HCT116 (cell line): ENCODE measurements at regions not wholly inside any gene's neighbourhood (a gene's known extent, or its start where the extent isn't known, plus 50 kb on each side); places are given as distances from the start of the nearest gene placed in this dataset.

Experiments
- ATAC-seq: fragments of 200-7000 bp; cut with Tn5 transposase; 2 replicates; pipeline ENCODE4 v1.9.1; 2020; ENCODE audit warnings: mild to moderate bottlenecking, moderate library complexity
- BruUV-seq: library from RNA; stranded (reverse); fragments of 400-500 nt; replicated peaks from 2 replicates; lab custom pipeline; 2021; lab: Mats Ljungman, UMichigan
- CTCF ChIA-PET: fragments of 300-600 bp; sonication (Branson Sonifier 250); formaldehyde crosslinking; loops from one replicate; lab custom pipeline; 2021; ENCODE audit warnings: antibody characterized with exemption; lab: Charles Lee
- POLR2A ChIA-PET: fragments of 300-600, 350-600 bp; sonication (Branson Sonifier 250); formaldehyde crosslinking; loops from one replicate; lab custom pipeline; 2021; ENCODE audit warnings: antibody characterized with exemption; lab: Charles Lee
- RAD21 ChIA-PET, 2 experiments: fragments of 300-600 bp; sonication (Branson Sonifier 250); formaldehyde crosslinking; loops; one replicate each; lab custom pipeline; 2023; ENCODE audit warnings: low total read pairs in 2 of 2; ENCODE audit not compliant: uncharacterized antibody in 2 of 2, unreplicated experiment in 2 of 2, low non-redundant PET in 1 of 2; lab: Charles Lee
- DNase-seq: peaks from one replicate; pipeline ENCODE4 v3.0.0-alpha.2; 2010; ENCODE audit warnings: low read depth, low spot score
- H2AFZ ChIP-seq: fragments of 200-600 bp; shearing (Covaris generic), sonication (generic); 2 replicates; pipeline ENCODE4 v1.6.1; 2017; ENCODE audit warnings: low read depth, mixed run types, mixed read lengths, antibody characterized with exemption, low read length; ENCODE audit not compliant: poor library complexity, severe bottlenecking
- H3K27ac ChIP-seq: 2 replicates; pipeline ENCODE4 v1.5.1; 2012; ENCODE audit warnings: low read depth, low read length
- H3K27me3 ChIP-seq: fragments of 200-600 bp; sonication (generic); 2 replicates; pipeline ENCODE4 v1.6.1; 2016; ENCODE audit warnings: mixed run types, low read length, mixed read lengths; ENCODE audit not compliant: insufficient read depth
- H3K36me3 ChIP-seq, 2 experiments: fragments of 200-500 bp in 1 of 2; fragments of 200-600 bp in 1 of 2; sonication (Bioruptor generic) in 1 of 2; sonication (generic) in 1 of 2; 2 replicates each; pipeline versions ENCODE4 v1.5.1 to v1.6.1; 2014 to 2016; ENCODE audit warnings: low read length in 2 of 2, inconsistent platforms in 1 of 2, mixed read lengths in 1 of 2, mixed run types in 1 of 2; ENCODE audit not compliant: insufficient read depth in 2 of 2, control insufficient read depth in 1 of 2
- H3K4me1 ChIP-seq, 2 experiments: fragments of 200-600 bp in 1 of 2; sonication (generic) in 1 of 2; 2 replicates each; pipeline versions ENCODE4 v1.5.1 to v1.6.1; 2012 to 2017; ENCODE audit warnings: low read length in 2 of 2, inconsistent platforms in 1 of 2, mild to moderate bottlenecking in 1 of 2, mixed read lengths in 1 of 2, mixed run types in 1 of 2, moderate library complexity in 1 of 2; ENCODE audit not compliant: insufficient read depth in 2 of 2, control insufficient read depth in 1 of 2
- H3K4me2 ChIP-seq: fragments of 200-600 bp; sonication (generic); 2 replicates; pipeline ENCODE4 v1.6.1; 2017; ENCODE audit warnings: mixed run types, low read length, mixed read lengths
- H3K4me3 ChIP-seq, 2 experiments: fragments of 200-600 bp in 1 of 2; sonication (generic) in 1 of 2; replicated peaks in 1 of 2; 2 replicates each; pipeline ENCODE4 v1.5.1; 2011 to 2016; ENCODE audit warnings: low read length in 2 of 2, control low read depth in 1 of 2, low read depth in 1 of 2, mild to moderate bottlenecking in 1 of 2, mixed read lengths in 1 of 2, mixed run types in 1 of 2
- H3K79me2 ChIP-seq: fragments of 200-600 bp; sonication (generic); 2 replicates; pipeline ENCODE4 v1.6.1; 2017; ENCODE audit warnings: mild to moderate bottlenecking, mixed run types, low read length, moderate library complexity, mixed read lengths; ENCODE audit not compliant: insufficient read depth
- H3K9ac ChIP-seq: fragments of 200-600 bp; sonication (generic); 2 replicates; pipeline ENCODE4 v1.6.1; 2016; ENCODE audit warnings: low read length, mixed read lengths
- H3K9me2 ChIP-seq: fragments of 200-600 bp; sonication (generic), shearing (Covaris generic); 2 replicates; pipeline ENCODE4 v1.6.1; 2017; ENCODE audit warnings: mixed run types, mild to moderate bottlenecking, moderate library complexity; ENCODE audit not compliant: insufficient read depth
- H3K9me3 ChIP-seq, 2 experiments: fragments of 200-500 bp in 1 of 2; fragments of 200-600 bp in 1 of 2; sonication (Bioruptor generic) in 1 of 2; sonication (generic) in 1 of 2; 2 replicates each; pipeline ENCODE4 v1.6.1; 2014 to 2017; ENCODE audit warnings: low read length in 2 of 2, mixed read lengths in 2 of 2, inconsistent platforms in 1 of 2, low read depth in 1 of 2, mild to moderate bottlenecking in 1 of 2, mixed run types in 1 of 2, moderate library complexity in 1 of 2; ENCODE audit not compliant: control insufficient read depth in 1 of 2, insufficient read depth in 1 of 2
- H4K20me1 ChIP-seq: fragments of 200-600 bp; sonication (generic), shearing (Covaris generic); 2 replicates; pipeline ENCODE4 v1.6.1; 2017; ENCODE audit warnings: mixed run types, mild to moderate bottlenecking, moderate library complexity; ENCODE audit not compliant: insufficient read depth
- ATF3 ChIP-seq: IDR thresholded peaks from 2 replicates; pipeline ENCODE4 v1.6.1; 2012
- CTCF ChIP-seq, 3 experiments: fragments of 200-600 bp in 1 of 3; sonication (generic) in 1 of 3; IDR thresholded peaks in 2 of 3; conservative IDR thresholded peaks in 1 of 3; 2 replicates each; pipeline ENCODE4 v1.5.1; 2012 to 2017; ENCODE audit warnings: low read depth in 2 of 3, low read length in 2 of 3, antibody characterized with exemption in 1 of 3, borderline replicate concordance in 1 of 3, control low read depth in 1 of 3, mild to moderate bottlenecking in 1 of 3, mixed read lengths in 1 of 3, mixed run types in 1 of 3, moderate library complexity in 1 of 3; ENCODE audit not compliant: insufficient read depth in 1 of 3
- EGR1 ChIP-seq: IDR thresholded peaks from 2 replicates; pipeline ENCODE4 v1.6.1; 2012; ENCODE audit warnings: low read depth
- EZH2 ChIP-seq: fragments of 200-600 bp; sonication (generic); IDR thresholded peaks from 2 replicates; pipeline ENCODE4 v1.6.1; 2017; ENCODE audit warnings: antibody characterized with exemption, mixed run types
- EZH2phosphoT487 ChIP-seq: fragments of 200-600 bp; IDR thresholded peaks from 2 replicates; pipeline ENCODE4 v1.6.1; 2018; ENCODE audit warnings: antibody characterized with exemption, borderline replicate concordance
- POLR2A ChIP-seq: IDR thresholded peaks from 2 replicates; pipeline ENCODE4 v1.7.0; 2011; ENCODE audit warnings: borderline replicate concordance; ENCODE audit not compliant: insufficient read depth, insufficient read length; ENCODE audit errors: extremely low read depth
- POLR2AphosphoS5 ChIP-seq: IDR thresholded peaks from 2 replicates; pipeline ENCODE4 v1.6.1; 2011; ENCODE audit warnings: mild to moderate bottlenecking, low read depth, low read length, moderate library complexity
- RAD21 ChIP-seq: IDR thresholded peaks from 2 replicates; pipeline ENCODE4 v1.6.1; 2012; ENCODE audit warnings: low read depth, mild to moderate bottlenecking
- REST ChIP-seq: IDR thresholded peaks from 2 replicates; pipeline ENCODE4 v1.6.1; 2012; ENCODE audit warnings: low read depth
- TCF7L2 ChIP-seq: IDR thresholded peaks from 2 replicates; pipeline ENCODE4 v1.7.0; 2011; ENCODE audit warnings: borderline replicate concordance, inconsistent platforms; ENCODE audit not compliant: insufficient read depth, insufficient read length; ENCODE audit errors: extremely low read depth
- YY1 ChIP-seq: IDR thresholded peaks from 2 replicates; pipeline ENCODE4 v1.6.1; 2011; ENCODE audit warnings: low read length, low read depth, moderate library complexity, mild to moderate bottlenecking; ENCODE audit not compliant: insufficient replicate concordance; ENCODE audit errors: extremely low read depth
- ZBTB33 ChIP-seq: IDR thresholded peaks from 2 replicates; pipeline ENCODE4 v1.6.1; 2011; ENCODE audit warnings: mild to moderate bottlenecking, low read length, moderate library complexity; ENCODE audit not compliant: insufficient replicate concordance; ENCODE audit errors: extremely low read depth
- ZFX ChIP-seq: fragments of 450-650 bp; IDR thresholded peaks from 2 replicates; pipeline ENCODE4 v1.6.1; 2017
- intact Hi-C: fragments of 100-400 bp; cut with micrococcal nuclease; formaldehyde crosslinking; loops from 2 replicates; pipeline ENCODE4 v1.10.0; 2022

- no peak overlapping the region for H3K4me3 ChIP-seq
- intact Hi-C loops: no loop called here
- no peak for DNase-seq
- H3K27me3 ChIP-seq: peaks cover 57% of the 10 kb centered on the region
- no peaks in the 10 kb centered on the region for H3K4me1 ChIP-seq
- no TSS peak for BruUV-seq
- H3K9me2 ChIP-seq: no peaks in the 10 kb centered on the region
- H4K20me1 ChIP-seq: no peaks in the 10 kb centered on the region
- TF ChIP-seq YY1: no peak
- no peak for TF ChIP-seq TCF7L2
- TF ChIP-seq ZFX: no peak
- no peak for TF ChIP-seq EZH2
- no peak for TF ChIP-seq REST
- no peak for TF ChIP-seq EGR1
- TF ChIP-seq POLR2A: no peak
- TF ChIP-seq CTCF (IDR thresholded peaks at IDR 0.05 in 2 of 3, conservative IDR thresholded peaks at IDR 0.05 in 1 of 3; ENCODE audit: borderline replicate concordance in 1 of 3, insufficient read depth in 1 of 3, low read depth in 2 of 3, low read length in 2 of 3): no peak
- TF ChIP-seq ATF3: no peak
- TF ChIP-seq POLR2AphosphoS5: no peak
- no peak for TF ChIP-seq ZBTB33
- TF ChIP-seq EZH2phosphoT487: no peak
- no peak for TF ChIP-seq RAD21
- H3K9ac ChIP-seq: no peak overlapping the region
- H3K9me3 ChIP-seq: no peaks in the 10 kb centered on the region
- no peak overlapping the region for H3K4me2 ChIP-seq
- no peaks in the 10 kb centered on the region for H3K36me3 ChIP-seq
- no peak overlapping the region for H2AFZ ChIP-seq
- ATAC-seq: no peak
- CTCF ChIA-PET: no interaction called here
- no peak overlapping the region for H3K27ac ChIP-seq
- RAD21 ChIA-PET: no interaction called here
- POLR2A ChIA-PET: no interaction called here
- no peaks in the 10 kb centered on the region for H3K79me2 ChIP-seq
These were observed 79.1 kb upstream of the NUDT7 start for GRCh38 chr16:77643176-77643575.
